Spleen (tissue), 7 donors: ENCODE measurements at regions not wholly inside any gene's neighbourhood (a gene's known extent, or its start where the extent isn't known, plus 50 kb on each side); places are given as distances from the start of the nearest gene placed in this dataset.

Experiments used
- POLR2A ChIP-seq, 3 donors: fragments of 450-650 bp; IDR thresholded peaks; one replicate each; pipeline ENCODE4 v1.5.1; 2017; ENCODE audit warnings: antibody characterized with exemption in 3 of 3, mild to moderate bottlenecking in 1 of 3
- POLR2AphosphoS5 ChIP-seq, 3 donors: sonication (generic); formaldehyde crosslinking; IDR thresholded peaks; one replicate each; pipeline ENCODE4 v1.5.1; 2017; ENCODE audit warnings: antibody characterized with exemption in 3 of 3
- TF ChIP-seq, protein P1 (sequence below), 11 experiments: fragments of 200-600 bp in 7 of 11; fragments of 450-650 bp in 4 of 11; sonication (generic) in 4 of 11; IDR thresholded peaks in 8 of 11; conservative IDR thresholded peaks in 3 of 11; 1 replicate in 7 of 11; 2 replicates in 4 of 11; pipeline versions ENCODE4 v1.4.0 to v1.8.0; 2016 to 2021; ENCODE audit warnings: antibody characterized with exemption in 11 of 11, inconsistent platforms in 4 of 11, mild to moderate bottlenecking in 1 of 11
- donor health status: DM: no; HTN: no; CAD: no; lungs with moderate emphysema.
- donor health status: DM: no; HTN: no; CAD: no.
- donor health status: DM: no; HTN: no; CAD: no.

DNA sequence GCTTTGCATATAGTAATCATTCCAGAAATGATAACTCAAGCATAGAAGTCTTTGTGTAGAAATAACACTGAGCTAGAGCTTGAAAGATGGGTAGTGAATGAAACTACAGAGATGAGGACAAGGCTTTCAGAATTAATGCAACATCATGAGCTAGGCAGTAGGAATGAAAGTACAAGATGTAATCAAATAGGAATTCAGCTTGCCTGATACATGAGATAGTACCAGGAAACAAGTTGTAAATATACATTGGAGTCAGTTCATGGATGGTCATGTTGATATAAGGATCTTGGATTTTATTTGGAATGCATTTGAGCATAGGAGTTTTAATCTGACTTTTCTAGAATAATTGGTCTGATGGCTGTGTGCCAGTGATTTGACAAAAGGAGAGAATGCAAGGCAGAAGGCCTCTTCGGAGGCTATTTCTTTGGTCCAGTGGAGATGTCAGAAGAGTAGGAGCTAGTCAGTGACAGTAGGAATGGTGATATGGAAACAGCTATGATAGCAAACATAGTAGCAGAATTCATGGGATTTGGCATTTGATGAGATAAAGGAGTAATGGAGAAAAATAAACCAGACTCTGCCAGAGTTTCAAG is 206.4 kb upstream of the PACRGL start:
- TF ChIP-seq, protein P1, sequence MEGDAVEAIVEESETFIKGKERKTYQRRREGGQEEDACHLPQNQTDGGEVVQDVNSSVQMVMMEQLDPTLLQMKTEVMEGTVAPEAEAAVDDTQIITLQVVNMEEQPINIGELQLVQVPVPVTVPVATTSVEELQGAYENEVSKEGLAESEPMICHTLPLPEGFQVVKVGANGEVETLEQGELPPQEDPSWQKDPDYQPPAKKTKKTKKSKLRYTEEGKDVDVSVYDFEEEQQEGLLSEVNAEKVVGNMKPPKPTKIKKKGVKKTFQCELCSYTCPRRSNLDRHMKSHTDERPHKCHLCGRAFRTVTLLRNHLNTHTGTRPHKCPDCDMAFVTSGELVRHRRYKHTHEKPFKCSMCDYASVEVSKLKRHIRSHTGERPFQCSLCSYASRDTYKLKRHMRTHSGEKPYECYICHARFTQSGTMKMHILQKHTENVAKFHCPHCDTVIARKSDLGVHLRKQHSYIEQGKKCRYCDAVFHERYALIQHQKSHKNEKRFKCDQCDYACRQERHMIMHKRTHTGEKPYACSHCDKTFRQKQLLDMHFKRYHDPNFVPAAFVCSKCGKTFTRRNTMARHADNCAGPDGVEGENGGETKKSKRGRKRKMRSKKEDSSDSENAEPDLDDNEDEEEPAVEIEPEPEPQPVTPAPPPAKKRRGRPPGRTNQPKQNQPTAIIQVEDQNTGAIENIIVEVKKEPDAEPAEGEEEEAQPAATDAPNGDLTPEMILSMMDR (IDR thresholded peaks at IDR 0.05 in 8 of 11, conservative IDR thresholded peaks at IDR 0.05 in 3 of 11) = no peak
- TF ChIP-seq POLR2A (IDR thresholded peaks at IDR 0.05) = no peak
- no peak for TF ChIP-seq POLR2AphosphoS5 (IDR thresholded peaks at IDR 0.05)
